IMR-90 (cell line): ENCODE measurements at regions not wholly inside any gene's neighbourhood (a gene's known extent, or its start where the extent isn't known, plus 50 kb on each side); places are given as distances from the start of the nearest gene placed in this dataset.

Experiments used
- BHLHE40 ChIP-seq: fragments of 150-350 bp; IDR thresholded peaks from 2 replicates; pipeline ENCODE4 v1.6.1; 2016; ENCODE audit warnings: mild to moderate bottlenecking, low read depth, low read length
- MXI1 ChIP-seq: IDR thresholded peaks from 2 replicates; pipeline ENCODE4 v1.6.1; 2012; ENCODE audit warnings: low read depth, mild to moderate bottlenecking, low read length, moderate library complexity, borderline replicate concordance
- POLR2A ChIP-seq: IDR thresholded peaks from 2 replicates; pipeline ENCODE4 v1.6.1; 2012; ENCODE audit warnings: mild to moderate bottlenecking, low read depth, low read length
- RAD21 ChIP-seq: IDR thresholded peaks from 2 replicates; pipeline ENCODE4 v1.6.1; 2012; ENCODE audit warnings: low read length, improper control_type of control experiment
- RFX5 ChIP-seq: IDR thresholded peaks from 2 replicates; pipeline ENCODE4 v1.8.0; 2012; ENCODE audit warnings: low read depth, mild to moderate bottlenecking, low read length, moderate library complexity
- SMC3 ChIP-seq: fragments of 150-350 bp; IDR thresholded peaks from 2 replicates; pipeline ENCODE4 v1.6.1; 2016; ENCODE audit warnings: low read depth, mild to moderate bottlenecking, antibody characterized with exemption, low read length, moderate library complexity
- TF ChIP-seq, protein P1 (sequence below): conservative IDR thresholded peaks from 2 replicates; pipeline ENCODE4 v1.5.1; 2012; ENCODE audit warnings: mild to moderate bottlenecking, low read depth, low read length, improper control_type of control experiment
- TF ChIP-seq, protein P2 (sequence below): fragments of 150-350 bp; IDR thresholded peaks from 2 replicates; pipeline ENCODE4 v1.6.1; 2017; ENCODE audit warnings: mild to moderate bottlenecking, antibody characterized with exemption, low read length, low read depth

GRCh38 chr5:4216142-4216541 lies 620.5 kb downstream of the IRX1 start:
- TF ChIP-seq, protein P1, sequence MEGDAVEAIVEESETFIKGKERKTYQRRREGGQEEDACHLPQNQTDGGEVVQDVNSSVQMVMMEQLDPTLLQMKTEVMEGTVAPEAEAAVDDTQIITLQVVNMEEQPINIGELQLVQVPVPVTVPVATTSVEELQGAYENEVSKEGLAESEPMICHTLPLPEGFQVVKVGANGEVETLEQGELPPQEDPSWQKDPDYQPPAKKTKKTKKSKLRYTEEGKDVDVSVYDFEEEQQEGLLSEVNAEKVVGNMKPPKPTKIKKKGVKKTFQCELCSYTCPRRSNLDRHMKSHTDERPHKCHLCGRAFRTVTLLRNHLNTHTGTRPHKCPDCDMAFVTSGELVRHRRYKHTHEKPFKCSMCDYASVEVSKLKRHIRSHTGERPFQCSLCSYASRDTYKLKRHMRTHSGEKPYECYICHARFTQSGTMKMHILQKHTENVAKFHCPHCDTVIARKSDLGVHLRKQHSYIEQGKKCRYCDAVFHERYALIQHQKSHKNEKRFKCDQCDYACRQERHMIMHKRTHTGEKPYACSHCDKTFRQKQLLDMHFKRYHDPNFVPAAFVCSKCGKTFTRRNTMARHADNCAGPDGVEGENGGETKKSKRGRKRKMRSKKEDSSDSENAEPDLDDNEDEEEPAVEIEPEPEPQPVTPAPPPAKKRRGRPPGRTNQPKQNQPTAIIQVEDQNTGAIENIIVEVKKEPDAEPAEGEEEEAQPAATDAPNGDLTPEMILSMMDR = no peak
- no peak for TF ChIP-seq POLR2A
- TF ChIP-seq MXI1 = no peak
- TF ChIP-seq, protein P2, sequence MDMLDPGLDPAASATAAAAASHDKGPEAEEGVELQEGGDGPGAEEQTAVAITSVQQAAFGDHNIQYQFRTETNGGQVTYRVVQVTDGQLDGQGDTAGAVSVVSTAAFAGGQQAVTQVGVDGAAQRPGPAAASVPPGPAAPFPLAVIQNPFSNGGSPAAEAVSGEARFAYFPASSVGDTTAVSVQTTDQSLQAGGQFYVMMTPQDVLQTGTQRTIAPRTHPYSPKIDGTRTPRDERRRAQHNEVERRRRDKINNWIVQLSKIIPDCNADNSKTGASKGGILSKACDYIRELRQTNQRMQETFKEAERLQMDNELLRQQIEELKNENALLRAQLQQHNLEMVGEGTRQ = no peak
- TF ChIP-seq RFX5 = no peak
- TF ChIP-seq BHLHE40 = no peak
- no peak for TF ChIP-seq SMC3
- TF ChIP-seq RAD21 = no peak
